GM23338 (cell line): ENCODE measurements at regions not wholly inside any gene's neighbourhood (a gene's known extent, or its start where the extent isn't known, plus 50 kb on each side); places are given as distances from the start of the nearest gene placed in this dataset.

Experiments
- ATAC-seq: fragments of 200-7000 bp; cut with Tn5 transposase; 3 replicates; pipeline ENCODE4 v1.9.1; 2020
- DNase-seq: peaks from one replicate; pipeline ENCODE4 v3.0.0-alpha.2; 2015; ENCODE audit warnings: low spot score
- H2AFZ ChIP-seq: fragments of 200-600 bp; sonication (generic); 2 replicates; pipeline ENCODE4 v1.8.0; 2016; ENCODE audit warnings: antibody characterized with exemption, mild to moderate bottlenecking, moderate library complexity
- H3F3A ChIP-seq: fragments of 200-600 bp; sonication (generic); replicated peaks from 2 replicates; pipeline ENCODE4 v1.8.0; 2017; ENCODE audit warnings: antibody characterized with exemption, mixed run types, low read depth
- H3K27ac ChIP-seq: fragments of 200-600 bp; sonication (generic); 2 replicates; pipeline ENCODE4 v1.6.1; 2016; ENCODE audit warnings: low read depth
- H3K27me3 ChIP-seq: fragments of 200-600 bp; sonication (generic); 2 replicates; pipeline ENCODE4 v1.8.0; 2016; ENCODE audit warnings: mild to moderate bottlenecking, mixed run types, moderate library complexity; ENCODE audit not compliant: insufficient read depth
- H3K36me3 ChIP-seq: fragments of 200-600 bp; sonication (generic); 2 replicates; pipeline ENCODE4 v1.8.0; 2016; ENCODE audit warnings: mild to moderate bottlenecking; ENCODE audit not compliant: insufficient read depth
- H3K4me1 ChIP-seq: fragments of 200-600 bp; sonication (generic); 2 replicates; pipeline ENCODE4 v1.8.0; 2016; ENCODE audit warnings: mild to moderate bottlenecking, moderate library complexity; ENCODE audit not compliant: insufficient read depth
- H3K4me2 ChIP-seq: fragments of 200-600 bp; sonication (generic); 2 replicates; pipeline ENCODE4 v1.7.1; 2017; ENCODE audit warnings: mixed run types
- H3K4me3 ChIP-seq: fragments of 200-600 bp; sonication (generic); 2 replicates; pipeline ENCODE4 v1.6.1; 2016; ENCODE audit warnings: mixed run types
- H3K79me2 ChIP-seq: fragments of 200-600 bp; sonication (generic); replicated peaks from 2 replicates; pipeline ENCODE4 v1.8.0; 2017; ENCODE audit warnings: mild to moderate bottlenecking; ENCODE audit not compliant: insufficient read depth
- H3K9me2 ChIP-seq: fragments of 200-600 bp; sonication (generic); 2 replicates; pipeline ENCODE4 v1.8.0; 2017; ENCODE audit not compliant: insufficient read depth
- H4K20me1 ChIP-seq: fragments of 200-600 bp; sonication (generic); replicated peaks from 2 replicates; pipeline ENCODE4 v1.8.0; 2017; ENCODE audit warnings: mild to moderate bottlenecking; ENCODE audit not compliant: insufficient read depth
- H3K27ac Mint-ChIP-seq: 2 replicates; pipeline ENCODE4 v1.8.0; 2020; ENCODE audit warnings: inconsistent platforms, mild to moderate bottlenecking, moderate library complexity, mixed read lengths
- H3K27me3 Mint-ChIP-seq: 3 replicates; pipeline ENCODE4 v1.8.0; 2022; ENCODE audit warnings: low read depth, mild to moderate bottlenecking, moderate library complexity, mixed read lengths, inconsistent platforms; ENCODE audit not compliant: insufficient read depth, poor library complexity
- H3K36me3 Mint-ChIP-seq: 3 replicates; pipeline ENCODE4 v1.8.0; 2021; ENCODE audit warnings: low read depth, mild to moderate bottlenecking, inconsistent platforms, moderate library complexity, mixed read lengths
- H3K4me1 Mint-ChIP-seq: 3 replicates; pipeline ENCODE4 v1.8.0; 2020; ENCODE audit warnings: mild to moderate bottlenecking, inconsistent platforms, mixed read lengths
- H3K4me3 Mint-ChIP-seq: 3 replicates; pipeline ENCODE4 v1.8.0; 2021; ENCODE audit warnings: moderate library complexity, mild to moderate bottlenecking, inconsistent platforms, mixed read lengths
- H3K9me3 Mint-ChIP-seq: 3 replicates; pipeline ENCODE4 v1.8.0; 2020; ENCODE audit warnings: moderate library complexity, mild to moderate bottlenecking, inconsistent platforms, mixed read lengths
- CREB1 ChIP-seq: fragments of 250-450 bp; sonication (Bioruptor Pico); IDR thresholded peaks from 2 replicates; pipeline ENCODE4 v1.5.0; 2020; ENCODE audit warnings: low read depth, mild to moderate bottlenecking, moderate library complexity
- EZH2 ChIP-seq: fragments of 200-600 bp; sonication (generic); IDR thresholded peaks from one replicate; pipeline ENCODE4 v1.8.0; 2017; ENCODE audit warnings: antibody characterized with exemption, mild to moderate bottlenecking, low read depth; ENCODE audit not compliant: unreplicated experiment
- EZH2phosphoT487 ChIP-seq: fragments of 200-600 bp; sonication (generic); IDR thresholded peaks from one replicate; pipeline ENCODE4 v1.8.1; 2018; ENCODE audit warnings: antibody characterized with exemption; ENCODE audit not compliant: unreplicated experiment
- JUNB ChIP-seq: IDR thresholded peaks from one replicate; pipeline ENCODE4 v1.6.1; 2016; ENCODE audit warnings: antibody characterized with exemption; ENCODE audit not compliant: unreplicated experiment
- NANOG ChIP-seq: IDR thresholded peaks from 2 replicates; pipeline ENCODE4 v1.6.1; 2016; ENCODE audit warnings: antibody characterized with exemption, borderline replicate concordance
- POLR2AphosphoS5 ChIP-seq: IDR thresholded peaks from 2 replicates; pipeline ENCODE4 v1.6.1; 2016; ENCODE audit warnings: antibody characterized with exemption, low read depth
- STAT1 ChIP-seq: IDR thresholded peaks from one replicate; pipeline ENCODE4 v1.6.1; 2016; ENCODE audit warnings: antibody characterized with exemption; ENCODE audit not compliant: unreplicated experiment
- ZNF114 ChIP-seq: fragments of 250-450 bp; sonication (Bioruptor Pico); IDR thresholded peaks from 2 replicates; pipeline ENCODE4 v1.5.0; 2020; ENCODE audit warnings: mild to moderate bottlenecking, moderate library complexity
- ZNF331 ChIP-seq: fragments of 250-450 bp; sonication (Bioruptor Pico); IDR thresholded peaks from 2 replicates; pipeline ENCODE4 v1.5.0; 2020; ENCODE audit warnings: low read depth, mild to moderate bottlenecking, moderate library complexity
- TF ChIP-seq, protein P1 (sequence below): IDR thresholded peaks from 2 replicates; pipeline ENCODE4 v1.6.1; 2016; ENCODE audit warnings: antibody characterized with exemption
- TF ChIP-seq, protein P2 (sequence below): fragments of 250-450 bp; sonication (Bioruptor Pico); IDR thresholded peaks from 2 replicates; pipeline ENCODE4 v1.5.0; 2020; ENCODE audit warnings: mild to moderate bottlenecking, moderate library complexity
- TF ChIP-seq, protein P3 (sequence below): IDR thresholded peaks from one replicate; pipeline ENCODE4 v1.6.1; 2018; ENCODE audit warnings: antibody characterized with exemption; ENCODE audit not compliant: unreplicated experiment

DNA sequence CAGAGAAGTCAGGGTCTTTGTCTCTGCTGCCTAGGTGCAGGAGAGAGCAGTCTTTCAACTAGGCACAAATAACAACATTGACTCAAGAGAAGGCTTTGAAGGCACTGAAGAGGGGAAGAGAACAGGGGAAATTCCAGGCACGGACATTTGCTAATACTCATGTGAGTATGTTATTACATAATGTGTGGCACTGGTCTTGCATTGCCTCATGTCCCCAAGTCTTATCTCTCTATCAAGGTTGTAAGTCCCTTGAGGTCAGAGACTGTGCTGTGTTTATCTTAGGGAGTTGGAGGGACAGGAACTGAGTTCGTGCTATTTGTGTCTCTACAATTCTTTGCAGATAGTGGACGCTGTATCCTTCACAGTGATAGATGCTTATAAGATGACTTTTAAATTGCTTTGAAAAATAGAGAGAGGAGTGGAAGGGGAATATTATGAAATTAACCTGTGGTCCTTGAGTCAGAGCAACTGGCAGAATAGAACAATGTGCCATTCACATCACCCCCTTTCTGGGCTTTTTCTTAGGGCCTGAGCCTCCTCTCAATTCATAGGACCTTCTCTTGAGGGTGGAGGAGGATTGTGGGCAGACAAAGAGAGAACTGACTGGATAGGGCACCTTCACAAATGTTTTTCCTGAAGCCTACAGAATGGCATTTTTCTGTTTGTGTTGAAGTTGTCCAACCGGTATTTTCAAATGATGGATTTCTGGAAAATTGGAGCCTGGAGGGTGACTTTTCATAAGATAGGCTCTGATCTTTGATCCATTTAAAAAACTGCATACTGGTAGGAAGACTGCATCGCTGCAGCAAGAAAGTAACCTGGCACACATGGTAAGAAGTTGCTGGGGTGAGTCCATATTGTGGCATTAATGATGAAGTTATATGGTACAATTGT, 96.6 kb upstream of the CXCR4 start:
- ATAC-seq (no peak), DNase-seq (no peak)
- H3K4me1 Mint-ChIP-seq, result no peaks in the 10 kb centered on the region
- H3K27me3 Mint-ChIP-seq, result peaks cover 2% of the 10 kb centered on the region
- H3K9me3 Mint-ChIP-seq, result no peaks in the 10 kb centered on the region
- H3F3A ChIP-seq, result no peaks in the 10 kb centered on the region
- no peak overlapping the region for H3K4me2 ChIP-seq
- H3K4me3 Mint-ChIP-seq, result no peak overlapping the region
- H4K20me1 ChIP-seq, result no peaks in the 10 kb centered on the region
- no peak overlapping the region for H3K27ac ChIP-seq
- no peaks in the 10 kb centered on the region for H3K36me3 ChIP-seq
- H3K4me3 ChIP-seq, result no peak overlapping the region
- no peaks in the 10 kb centered on the region for H3K4me1 ChIP-seq
- TF ChIP-seq, protein P1, sequence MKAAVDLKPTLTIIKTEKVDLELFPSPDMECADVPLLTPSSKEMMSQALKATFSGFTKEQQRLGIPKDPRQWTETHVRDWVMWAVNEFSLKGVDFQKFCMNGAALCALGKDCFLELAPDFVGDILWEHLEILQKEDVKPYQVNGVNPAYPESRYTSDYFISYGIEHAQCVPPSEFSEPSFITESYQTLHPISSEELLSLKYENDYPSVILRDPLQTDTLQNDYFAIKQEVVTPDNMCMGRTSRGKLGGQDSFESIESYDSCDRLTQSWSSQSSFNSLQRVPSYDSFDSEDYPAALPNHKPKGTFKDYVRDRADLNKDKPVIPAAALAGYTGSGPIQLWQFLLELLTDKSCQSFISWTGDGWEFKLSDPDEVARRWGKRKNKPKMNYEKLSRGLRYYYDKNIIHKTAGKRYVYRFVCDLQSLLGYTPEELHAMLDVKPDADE, result no peak
- TF ChIP-seq JUNB, result no peak
- TF ChIP-seq EZH2, result no peak
- no peak for TF ChIP-seq CREB1 (CRISPR knock-in tag)
- TF ChIP-seq, protein P2, sequence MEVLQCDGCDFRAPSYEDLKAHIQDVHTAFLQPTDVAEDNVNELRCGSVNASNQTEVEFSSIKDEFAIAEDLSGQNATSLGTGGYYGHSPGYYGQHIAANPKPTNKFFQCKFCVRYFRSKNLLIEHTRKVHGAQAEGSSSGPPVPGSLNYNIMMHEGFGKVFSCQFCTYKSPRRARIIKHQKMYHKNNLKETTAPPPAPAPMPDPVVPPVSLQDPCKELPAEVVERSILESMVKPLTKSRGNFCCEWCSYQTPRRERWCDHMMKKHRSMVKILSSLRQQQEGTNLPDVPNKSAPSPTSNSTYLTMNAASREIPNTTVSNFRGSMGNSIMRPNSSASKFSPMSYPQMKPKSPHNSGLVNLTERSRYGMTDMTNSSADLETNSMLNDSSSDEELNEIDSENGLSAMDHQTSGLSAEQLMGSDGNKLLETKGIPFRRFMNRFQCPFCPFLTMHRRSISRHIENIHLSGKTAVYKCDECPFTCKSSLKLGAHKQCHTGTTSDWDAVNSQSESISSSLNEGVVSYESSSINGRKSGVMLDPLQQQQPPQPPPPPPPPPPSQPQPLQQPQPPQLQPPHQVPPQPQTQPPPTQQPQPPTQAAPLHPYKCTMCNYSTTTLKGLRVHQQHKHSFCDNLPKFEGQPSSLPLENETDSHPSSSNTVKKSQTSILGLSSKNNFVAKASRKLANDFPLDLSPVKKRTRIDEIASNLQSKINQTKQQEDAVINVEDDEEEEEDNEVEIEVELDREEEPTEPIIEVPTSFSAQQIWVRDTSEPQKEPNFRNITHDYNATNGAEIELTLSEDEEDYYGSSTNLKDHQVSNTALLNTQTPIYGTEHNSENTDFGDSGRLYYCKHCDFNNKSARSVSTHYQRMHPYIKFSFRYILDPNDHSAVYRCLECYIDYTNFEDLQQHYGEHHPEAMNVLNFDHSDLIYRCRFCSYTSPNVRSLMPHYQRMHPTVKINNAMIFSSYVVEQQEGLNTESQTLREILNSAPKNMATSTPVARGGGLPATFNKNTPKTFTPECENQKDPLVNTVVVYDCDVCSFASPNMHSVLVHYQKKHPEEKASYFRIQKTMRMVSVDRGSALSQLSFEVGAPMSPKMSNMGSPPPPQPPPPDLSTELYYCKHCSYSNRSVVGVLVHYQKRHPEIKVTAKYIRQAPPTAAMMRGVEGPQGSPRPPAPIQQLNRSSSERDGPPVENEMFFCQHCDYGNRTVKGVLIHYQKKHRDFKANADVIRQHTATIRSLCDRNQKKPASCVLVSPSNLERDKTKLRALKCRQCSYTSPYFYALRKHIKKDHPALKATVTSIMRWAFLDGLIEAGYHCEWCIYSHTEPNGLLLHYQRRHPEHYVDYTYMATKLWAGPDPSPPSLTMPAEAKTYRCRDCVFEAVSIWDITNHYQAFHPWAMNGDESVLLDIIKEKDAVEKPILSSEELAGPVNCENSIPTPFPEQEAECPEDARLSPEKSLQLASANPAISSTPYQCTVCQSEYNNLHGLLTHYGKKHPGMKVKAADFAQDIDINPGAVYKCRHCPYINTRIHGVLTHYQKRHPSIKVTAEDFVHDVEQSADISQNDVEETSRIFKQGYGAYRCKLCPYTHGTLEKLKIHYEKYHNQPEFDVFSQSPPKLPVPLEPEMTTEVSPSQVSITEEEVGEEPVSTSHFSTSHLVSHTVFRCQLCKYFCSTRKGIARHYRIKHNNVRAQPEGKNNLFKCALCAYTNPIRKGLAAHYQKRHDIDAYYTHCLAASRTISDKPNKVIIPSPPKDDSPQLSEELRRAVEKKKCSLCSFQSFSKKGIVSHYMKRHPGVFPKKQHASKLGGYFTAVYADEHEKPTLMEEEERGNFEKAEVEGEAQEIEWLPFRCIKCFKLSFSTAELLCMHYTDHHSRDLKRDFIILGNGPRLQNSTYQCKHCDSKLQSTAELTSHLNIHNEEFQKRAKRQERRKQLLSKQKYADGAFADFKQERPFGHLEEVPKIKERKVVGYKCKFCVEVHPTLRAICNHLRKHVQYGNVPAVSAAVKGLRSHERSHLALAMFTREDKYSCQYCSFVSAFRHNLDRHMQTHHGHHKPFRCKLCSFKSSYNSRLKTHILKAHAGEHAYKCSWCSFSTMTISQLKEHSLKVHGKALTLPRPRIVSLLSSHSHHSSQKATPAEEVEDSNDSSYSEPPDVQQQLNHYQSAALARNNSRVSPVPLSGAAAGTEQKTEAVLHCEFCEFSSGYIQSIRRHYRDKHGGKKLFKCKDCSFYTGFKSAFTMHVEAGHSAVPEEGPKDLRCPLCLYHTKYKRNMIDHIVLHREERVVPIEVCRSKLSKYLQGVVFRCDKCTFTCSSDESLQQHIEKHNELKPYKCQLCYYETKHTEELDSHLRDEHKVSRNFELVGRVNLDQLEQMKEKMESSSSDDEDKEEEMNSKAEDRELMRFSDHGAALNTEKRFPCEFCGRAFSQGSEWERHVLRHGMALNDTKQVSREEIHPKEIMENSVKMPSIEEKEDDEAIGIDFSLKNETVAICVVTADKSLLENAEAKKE (CRISPR knock-in tag), result no peak
- TF ChIP-seq POLR2AphosphoS5, result no peak
- no peak for TF ChIP-seq STAT1
- TF ChIP-seq ZNF331 (CRISPR knock-in tag), result no peak
- no peak for TF ChIP-seq EZH2phosphoT487
- TF ChIP-seq, protein P3, sequence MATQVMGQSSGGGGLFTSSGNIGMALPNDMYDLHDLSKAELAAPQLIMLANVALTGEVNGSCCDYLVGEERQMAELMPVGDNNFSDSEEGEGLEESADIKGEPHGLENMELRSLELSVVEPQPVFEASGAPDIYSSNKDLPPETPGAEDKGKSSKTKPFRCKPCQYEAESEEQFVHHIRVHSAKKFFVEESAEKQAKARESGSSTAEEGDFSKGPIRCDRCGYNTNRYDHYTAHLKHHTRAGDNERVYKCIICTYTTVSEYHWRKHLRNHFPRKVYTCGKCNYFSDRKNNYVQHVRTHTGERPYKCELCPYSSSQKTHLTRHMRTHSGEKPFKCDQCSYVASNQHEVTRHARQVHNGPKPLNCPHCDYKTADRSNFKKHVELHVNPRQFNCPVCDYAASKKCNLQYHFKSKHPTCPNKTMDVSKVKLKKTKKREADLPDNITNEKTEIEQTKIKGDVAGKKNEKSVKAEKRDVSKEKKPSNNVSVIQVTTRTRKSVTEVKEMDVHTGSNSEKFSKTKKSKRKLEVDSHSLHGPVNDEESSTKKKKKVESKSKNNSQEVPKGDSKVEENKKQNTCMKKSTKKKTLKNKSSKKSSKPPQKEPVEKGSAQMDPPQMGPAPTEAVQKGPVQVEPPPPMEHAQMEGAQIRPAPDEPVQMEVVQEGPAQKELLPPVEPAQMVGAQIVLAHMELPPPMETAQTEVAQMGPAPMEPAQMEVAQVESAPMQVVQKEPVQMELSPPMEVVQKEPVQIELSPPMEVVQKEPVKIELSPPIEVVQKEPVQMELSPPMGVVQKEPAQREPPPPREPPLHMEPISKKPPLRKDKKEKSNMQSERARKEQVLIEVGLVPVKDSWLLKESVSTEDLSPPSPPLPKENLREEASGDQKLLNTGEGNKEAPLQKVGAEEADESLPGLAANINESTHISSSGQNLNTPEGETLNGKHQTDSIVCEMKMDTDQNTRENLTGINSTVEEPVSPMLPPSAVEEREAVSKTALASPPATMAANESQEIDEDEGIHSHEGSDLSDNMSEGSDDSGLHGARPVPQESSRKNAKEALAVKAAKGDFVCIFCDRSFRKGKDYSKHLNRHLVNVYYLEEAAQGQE, result no peak
- no peak for TF ChIP-seq ZNF114 (CRISPR knock-in tag)
- TF ChIP-seq NANOG, result no peak
- H3K36me3 Mint-ChIP-seq, result no peaks in the 10 kb centered on the region
- H3K9me2 ChIP-seq, result peaks cover 28% of the 10 kb centered on the region; the same call in 1 of the 2 replicates
- no peak overlapping the region for H3K27ac Mint-ChIP-seq
- no peak overlapping the region for H2AFZ ChIP-seq
- H3K27me3 ChIP-seq, result no peaks in the 10 kb centered on the region
- no peaks in the 10 kb centered on the region for H3K79me2 ChIP-seq
